AG20443 (cell line): ENCODE measurements at regions not wholly inside any gene's neighbourhood (a gene's known extent, or its start where the extent isn't known, plus 50 kb on each side); places are given as distances from the start of the nearest gene placed in this dataset.

Experiments
- DNase-seq: peaks from one replicate; pipeline ENCODE4 v3.0.0; 2012; ENCODE audit warnings: low spot score, mixed read lengths

DNA sequence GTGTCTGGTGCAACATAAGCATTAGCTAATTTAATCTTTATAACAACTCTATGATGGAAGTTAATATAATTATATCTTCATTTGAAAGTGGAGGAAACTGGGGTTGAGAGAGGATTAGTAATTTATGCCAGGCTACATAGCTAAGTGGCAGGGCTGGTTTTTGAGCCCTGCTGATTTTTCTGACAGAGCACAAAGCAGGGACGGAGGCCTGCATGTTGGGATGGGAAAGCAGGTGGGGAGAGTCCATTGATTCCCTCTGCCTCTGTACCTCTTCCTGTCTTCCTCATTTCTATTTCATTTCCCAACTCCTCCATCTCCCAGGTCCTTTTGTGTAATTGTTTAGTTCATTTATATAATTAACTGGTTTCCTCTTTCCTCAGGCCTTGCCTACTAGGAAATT is 251.6 kb upstream of the ZPLD1 start:
- no peak for DNase-seq

DNA sequence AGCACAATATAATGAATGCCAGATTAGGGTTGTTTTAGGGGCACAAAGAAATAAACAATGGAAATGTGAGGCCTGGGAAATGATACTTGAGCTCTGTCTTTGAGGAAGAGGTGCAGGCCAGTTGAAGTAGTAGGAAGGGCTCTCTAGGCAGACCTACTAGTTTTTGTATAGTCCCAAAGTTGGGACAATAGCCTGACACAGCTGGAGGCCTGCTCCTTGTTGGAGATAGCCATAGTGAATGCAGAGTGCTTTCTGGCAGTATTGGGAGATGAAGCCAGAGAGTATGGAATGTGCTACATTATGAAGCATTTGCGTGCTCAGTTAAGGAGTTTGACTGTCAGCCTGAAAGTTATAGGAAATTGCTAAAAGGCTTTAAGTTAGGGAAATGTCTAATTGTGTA is 251.2 kb upstream of the ZPLD1 start:
- DNase-seq = no peak

GRCh38 chr3:102189541-102189940 is 245.3 kb upstream of the ZPLD1 start:
- no peak for DNase-seq

GRCh38 chr3:102189956-102190723 is 244.7 kb upstream of the ZPLD1 start:
- no peak for DNase-seq

GRCh38 chr3:102192575-102192974 is 242.2 kb upstream of the ZPLD1 start:
- no peak for DNase-seq

DNA sequence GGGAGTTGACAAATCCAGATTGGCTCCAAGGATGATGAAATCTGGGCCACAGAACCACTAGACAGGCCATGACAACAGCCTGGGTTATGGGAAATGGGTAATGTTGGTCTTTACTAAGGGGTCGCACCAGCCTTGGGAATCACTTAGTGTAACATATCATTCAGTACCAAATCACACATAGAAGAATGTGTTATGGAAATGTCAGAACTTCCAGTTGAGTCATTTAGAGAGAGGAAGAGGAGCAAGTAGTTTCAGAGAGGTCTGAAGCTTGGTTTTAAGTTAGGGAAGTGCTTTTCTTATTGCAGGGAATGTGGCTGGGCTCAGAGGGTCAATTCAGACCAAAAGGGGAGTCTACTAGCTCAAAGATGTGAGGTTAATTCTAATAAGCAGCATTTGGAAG is 241.6 kb upstream of the ZPLD1 start:
- no peak for DNase-seq

DNA sequence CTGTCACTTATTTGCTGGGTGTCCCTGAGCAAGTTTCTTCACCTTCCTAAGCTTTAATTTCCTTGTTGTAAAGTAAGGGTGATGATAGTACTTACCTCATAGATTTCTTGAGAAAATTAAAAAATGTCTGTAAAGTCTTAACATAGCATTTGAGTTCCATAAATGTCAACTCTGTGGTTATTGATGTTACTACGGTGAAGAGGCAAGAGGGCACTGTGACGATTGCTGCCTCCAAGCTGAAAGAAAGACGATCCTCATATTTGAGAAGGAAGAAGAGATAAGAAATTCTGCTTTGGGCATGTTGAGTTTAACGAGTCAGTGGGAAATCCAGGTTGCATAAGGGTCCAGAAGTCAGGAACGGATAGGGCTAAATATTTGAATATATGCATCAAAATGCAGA is 240.8 kb upstream of the ZPLD1 start:
- no peak for DNase-seq

GRCh38 chr3:102194760-102195159 is 240.1 kb upstream of the ZPLD1 start:
- no peak for DNase-seq

- DNase-seq = no peak
Observed at GRCh38 chr3:102195198-102195948, 239.4 kb upstream of the ZPLD1 start.

DNA sequence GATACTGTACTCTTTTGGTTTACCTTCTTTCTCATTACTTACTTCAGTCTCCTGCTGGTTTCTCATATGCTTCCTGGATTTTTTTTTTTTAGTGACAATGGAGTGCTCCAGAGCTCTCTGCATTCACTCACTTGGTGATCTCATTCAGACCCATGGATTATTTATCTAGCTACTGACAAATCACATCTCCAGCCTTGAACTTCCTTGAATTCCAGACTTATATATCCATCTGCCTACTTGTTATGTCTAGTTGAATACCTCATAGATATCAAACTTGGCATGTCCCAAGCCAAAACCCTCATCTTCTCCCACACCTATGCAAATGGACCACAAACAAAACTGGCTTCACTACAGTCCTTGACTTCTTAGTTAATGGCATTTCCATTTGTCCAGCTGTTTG is 234.7 kb upstream of the ZPLD1 start:
- DNase-seq = no peak

GRCh38 chr3:102200560-102200959 is 234.3 kb upstream of the ZPLD1 start:
- no peak for DNase-seq

GRCh38 chr3:102205647-102206046 is 229.2 kb upstream of the ZPLD1 start:
- no peak for DNase-seq

GRCh38 chr3:102206511-102207031 is 228.2 kb upstream of the ZPLD1 start:
- DNase-seq = peak; percentile 45

- DNase-seq = peak; percentile 41
Observed at GRCh38 chr3:102207151-102207571, 227.7 kb upstream of the ZPLD1 start.

DNA sequence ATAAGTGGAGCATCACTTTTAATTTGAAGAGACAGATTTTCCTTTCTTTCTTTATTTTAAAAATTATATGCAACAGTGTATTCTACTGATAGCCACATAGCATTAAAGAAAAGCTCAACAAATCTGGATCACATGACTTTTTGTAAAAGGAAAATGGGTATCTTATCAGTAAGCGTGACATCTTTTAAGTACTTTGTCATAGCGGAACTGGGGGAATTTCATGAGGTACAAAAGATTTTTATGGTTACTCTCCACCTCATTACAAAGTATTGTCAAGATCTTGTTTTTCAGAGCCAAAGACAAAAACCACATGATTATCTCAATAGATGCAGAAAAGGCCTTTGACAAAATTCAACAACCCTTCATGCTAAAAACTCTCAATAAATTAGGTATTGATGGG is 219.6 kb upstream of the ZPLD1 start:
- DNase-seq = no peak

GRCh38 chr3:102223132-102223531 is 211.7 kb upstream of the ZPLD1 start:
- DNase-seq = no peak

- peak; percentile 32 for DNase-seq
Observed at GRCh38 chr3:102224171-102224570, 210.6 kb upstream of the ZPLD1 start.

DNA sequence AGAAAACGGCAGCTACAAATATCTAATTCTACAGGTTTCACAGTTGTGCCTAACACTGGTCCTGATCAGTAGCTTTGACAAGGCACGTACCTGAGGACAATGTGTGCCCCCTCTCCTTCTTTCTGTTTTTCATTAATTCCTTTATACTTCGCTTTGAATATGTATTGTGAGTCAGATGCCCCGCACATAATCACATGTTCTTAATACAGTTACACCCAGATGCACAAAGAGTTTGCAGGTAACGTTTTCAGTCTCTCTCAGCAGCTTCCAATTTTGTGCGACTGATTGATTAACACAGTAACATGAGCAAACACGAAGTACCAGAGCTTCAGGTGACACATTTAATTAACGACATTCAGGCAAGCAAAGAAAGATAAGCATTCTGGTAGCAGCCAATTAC is 209.8 kb upstream of the ZPLD1 start:
- DNase-seq = no peak

DNA sequence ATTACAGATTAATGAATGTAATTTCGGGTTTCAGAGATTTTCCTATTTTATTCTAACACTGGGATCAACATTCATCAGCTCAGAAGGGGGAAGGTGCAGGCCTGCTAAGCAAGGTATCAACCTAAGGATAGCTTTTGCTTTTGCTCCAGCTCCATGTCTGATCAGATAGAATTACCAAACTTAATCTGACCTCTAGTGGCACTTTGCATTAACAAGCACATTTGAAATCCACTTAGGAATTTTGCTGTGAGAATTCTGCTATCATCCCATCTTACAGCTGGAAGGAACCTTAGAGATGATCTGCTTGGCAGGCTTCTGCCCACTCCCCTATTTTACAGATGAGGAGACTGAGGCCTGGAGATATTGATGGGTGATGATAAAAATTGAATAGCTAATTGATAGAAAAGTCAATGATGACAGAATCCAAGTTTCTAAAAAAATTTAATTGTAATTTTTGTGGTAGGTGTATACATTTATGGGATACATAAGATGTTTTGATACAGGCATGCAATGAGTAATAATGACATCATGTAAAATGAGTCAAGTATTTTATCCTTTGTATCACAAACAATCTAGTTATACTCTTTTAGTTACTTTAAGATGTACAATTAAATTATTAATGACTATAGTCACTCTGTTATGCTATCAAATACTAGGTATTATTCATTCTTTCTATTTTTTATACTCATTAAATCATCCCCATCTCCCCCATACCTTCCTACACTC is 209.2 kb upstream of the ZPLD1 start:
- DNase-seq = peak; percentile 64

- DNase-seq = no peak
Observed at GRCh38 chr3:102226463-102226862, 208.4 kb upstream of the ZPLD1 start.

DNA sequence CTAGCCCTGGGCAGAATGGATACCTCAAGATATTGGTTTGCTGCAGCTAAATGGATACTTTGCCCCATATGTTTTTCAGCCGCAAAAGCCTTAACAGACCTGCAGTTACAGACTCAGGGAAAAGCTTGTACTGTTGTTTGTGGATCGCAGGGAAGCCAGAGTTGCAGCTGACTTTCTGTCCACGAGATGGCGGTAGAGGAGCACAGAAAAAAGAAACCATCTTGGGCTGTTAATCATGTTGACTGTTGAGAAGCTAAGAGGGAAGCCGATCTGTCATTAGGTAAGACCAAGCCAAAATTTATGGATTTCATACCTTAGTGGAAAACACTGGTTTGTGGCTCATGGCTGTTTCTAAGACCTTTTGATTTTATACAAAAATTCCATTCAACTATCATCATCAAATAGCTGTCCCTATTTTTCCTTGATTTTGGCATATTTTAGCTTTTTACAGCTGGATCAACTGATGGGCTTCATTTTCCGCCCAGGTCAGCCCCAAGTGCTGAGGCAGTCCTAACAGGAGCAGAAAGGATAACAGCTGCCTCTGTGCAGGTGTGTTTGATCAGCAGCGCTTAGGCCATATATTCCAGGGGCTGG is 205.7 kb upstream of the ZPLD1 start:
- DNase-seq = peak; percentile 59

- no peak for DNase-seq
Observed at GRCh38 chr3:102230057-102230456, 204.8 kb upstream of the ZPLD1 start.
